COLO829 (cell line): ENCODE measurements at regions not wholly inside any gene's neighbourhood (a gene's known extent, or its start where the extent isn't known, plus 50 kb on each side); places are given as distances from the start of the nearest gene placed in this dataset.

Experiments used
- DNase-seq: peaks from one replicate; pipeline ENCODE4 v3.0.0; 2012; ENCODE audit warnings: low spot score

DNA sequence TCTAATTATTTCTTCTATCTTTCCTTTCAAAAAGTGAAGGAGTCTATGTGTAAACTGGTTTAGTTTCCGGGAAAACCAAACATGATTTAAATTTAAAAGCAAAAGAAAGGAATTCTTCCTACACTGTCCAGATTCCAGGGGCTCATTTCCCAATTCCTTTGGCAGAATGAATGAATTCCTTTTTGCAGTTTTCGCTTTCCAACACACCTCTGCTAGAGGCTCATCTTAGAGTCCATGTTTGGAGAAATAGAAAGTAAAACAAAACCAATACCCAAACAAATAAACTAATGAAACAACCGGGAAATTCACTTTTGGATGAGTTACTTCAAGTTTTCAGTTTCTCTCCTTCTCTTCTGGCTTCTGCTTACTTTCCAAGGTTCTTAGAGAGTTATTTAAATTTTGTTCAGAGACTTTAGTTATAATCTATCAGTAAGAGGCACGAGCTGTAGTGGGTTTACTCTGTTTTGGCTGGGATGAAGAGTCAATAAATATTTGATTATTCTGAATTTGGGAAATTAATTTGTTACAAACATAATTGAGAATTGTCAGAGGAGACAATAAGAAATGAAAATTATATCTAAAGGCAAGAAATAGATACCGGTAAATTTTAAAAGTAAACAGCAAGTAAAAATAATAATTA is 365.0 kb upstream of the CDH9 start:
- peak; percentile 10 for DNase-seq

DNA sequence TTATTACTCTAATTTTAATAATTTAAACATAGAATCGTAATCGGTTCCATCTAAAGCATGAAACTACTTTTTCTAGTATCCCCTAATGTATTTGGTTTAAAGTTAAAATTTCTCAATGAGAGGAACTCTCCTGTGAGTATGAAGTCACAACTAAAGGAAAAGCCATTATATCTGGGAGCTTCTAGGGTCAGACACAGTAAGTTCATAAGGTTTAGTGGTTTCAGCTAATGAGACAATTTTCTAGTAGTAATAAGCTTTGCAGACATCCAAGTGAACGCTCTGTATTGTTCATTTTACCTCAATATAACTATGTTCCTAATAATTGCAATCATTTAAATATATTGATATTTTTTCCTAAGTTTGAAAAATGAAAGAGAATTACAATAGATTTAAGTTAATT is 364.4 kb upstream of the CDH9 start:
- DNase-seq, result no peak

DNA sequence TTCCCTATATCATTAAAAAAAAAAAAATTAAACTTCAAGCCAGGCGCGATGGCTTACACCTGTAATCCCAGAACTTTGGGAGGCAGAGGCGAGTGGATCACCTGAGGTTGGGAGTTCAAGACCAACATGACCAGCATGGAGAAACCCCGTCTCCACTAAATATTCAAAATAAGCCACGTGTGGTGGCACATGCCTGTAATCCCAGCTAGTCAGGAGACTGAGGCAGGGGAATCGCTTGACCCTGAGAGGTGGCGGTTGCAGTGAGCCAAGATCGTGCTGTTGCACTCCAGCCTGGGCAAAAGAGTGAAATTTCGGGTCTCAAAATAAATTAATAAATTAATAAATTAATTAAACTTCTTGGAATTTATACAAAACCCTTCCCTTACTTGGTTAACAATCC is 358.6 kb upstream of the CDH9 start:
- no peak for DNase-seq

DNA sequence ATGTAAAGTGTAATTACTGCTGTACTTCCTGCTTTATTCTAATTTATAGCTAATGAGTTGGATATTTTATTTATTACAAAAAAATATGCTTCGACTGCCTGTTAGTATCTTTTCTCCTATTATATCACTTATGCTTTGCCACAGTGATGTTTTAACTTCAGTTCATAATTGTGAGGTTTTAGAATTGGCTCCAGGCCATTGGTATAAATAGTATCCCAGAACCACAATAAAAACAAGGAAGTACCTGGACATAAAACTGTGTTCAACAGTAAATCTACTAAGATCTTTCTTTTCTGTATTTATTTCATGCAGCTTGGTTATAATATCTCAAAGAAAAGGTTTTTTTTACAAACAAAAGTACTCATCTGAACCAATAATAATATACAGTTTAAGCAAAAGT is 354.3 kb upstream of the CDH9 start:
- DNase-seq, result no peak

DNA sequence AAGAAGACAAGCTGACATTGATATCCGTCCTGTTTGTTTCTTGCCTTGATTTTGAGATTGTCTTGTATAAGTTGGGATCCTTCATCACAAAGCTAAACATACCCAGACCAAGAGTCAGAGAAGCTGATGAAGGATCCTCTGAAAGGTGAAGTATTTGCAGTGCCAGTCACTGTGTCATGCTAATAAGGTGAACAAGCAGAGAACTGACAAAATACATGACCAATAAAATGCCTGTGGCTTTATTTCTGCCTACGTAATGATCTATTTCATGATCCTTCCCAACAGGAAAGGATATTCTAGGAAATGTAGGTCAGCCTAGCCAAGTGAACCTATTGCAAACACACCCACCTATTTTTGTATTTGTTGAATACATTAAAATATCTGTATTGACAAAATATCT is 351.3 kb upstream of the CDH9 start:
- no peak for DNase-seq

DNA sequence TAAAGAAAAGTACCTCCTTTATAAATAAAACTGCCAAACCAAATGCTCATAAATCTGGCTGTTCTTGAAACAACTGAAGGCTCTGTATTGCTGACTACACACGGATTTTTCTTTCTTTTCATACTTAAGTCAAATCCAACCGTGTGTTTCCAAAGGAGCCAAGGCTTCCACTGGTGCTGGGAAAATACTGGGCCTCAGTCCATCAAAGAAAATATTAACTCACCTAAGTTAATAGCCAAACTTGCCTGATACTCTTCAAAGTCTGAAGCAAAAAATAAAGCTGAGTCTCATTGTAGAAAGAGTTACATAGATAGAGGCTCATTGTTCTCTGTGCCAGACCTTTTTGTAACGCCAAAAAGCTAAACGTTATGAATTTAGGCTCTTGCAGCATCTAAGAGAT is 350.4 kb upstream of the CDH9 start:
- DNase-seq, result no peak

DNA sequence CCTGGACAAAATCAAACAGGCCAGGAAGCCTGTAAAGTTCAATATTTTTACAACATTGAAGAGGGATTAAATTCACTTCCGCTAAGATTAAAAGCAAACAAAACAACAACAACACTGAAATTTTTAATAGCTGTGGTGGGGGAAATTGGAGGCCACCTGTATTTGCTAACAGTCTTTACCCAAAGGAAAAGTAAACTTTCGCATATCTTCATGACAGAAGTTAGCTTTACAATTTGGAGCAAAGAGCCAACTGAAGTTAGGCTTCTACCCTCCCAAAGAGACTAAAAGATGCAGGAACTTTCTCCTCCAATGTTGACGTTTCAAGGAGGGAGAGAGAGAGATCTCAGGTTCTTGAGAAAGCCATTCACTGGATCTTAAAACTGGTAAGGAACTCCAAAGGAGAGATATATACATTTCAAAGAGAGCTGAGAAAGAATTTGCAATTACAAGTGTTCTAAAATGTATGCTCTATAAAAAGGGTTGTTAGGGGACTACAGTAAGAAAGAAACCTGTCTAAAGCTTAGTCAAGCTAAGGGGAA is 349.2 kb upstream of the CDH9 start:
- no peak for DNase-seq

DNA sequence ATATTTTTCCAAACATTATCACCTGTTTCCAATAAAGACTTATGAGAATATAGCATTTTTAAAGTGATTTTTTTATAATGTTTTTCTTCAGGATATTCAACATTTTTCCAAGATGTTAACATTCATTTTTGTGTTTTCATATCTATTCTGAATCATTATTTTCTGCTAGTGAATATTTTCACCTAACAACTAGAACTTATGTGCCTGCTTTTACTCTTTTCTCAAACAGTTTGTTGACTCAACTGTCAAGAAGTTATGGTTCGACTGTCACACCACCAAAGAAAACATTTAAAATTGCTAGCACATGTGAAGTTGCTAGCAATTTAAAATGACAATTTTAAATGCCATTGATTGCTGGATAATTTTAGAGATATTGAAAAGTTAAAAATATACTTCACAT is 343.3 kb upstream of the CDH9 start:
- no peak for DNase-seq

DNA sequence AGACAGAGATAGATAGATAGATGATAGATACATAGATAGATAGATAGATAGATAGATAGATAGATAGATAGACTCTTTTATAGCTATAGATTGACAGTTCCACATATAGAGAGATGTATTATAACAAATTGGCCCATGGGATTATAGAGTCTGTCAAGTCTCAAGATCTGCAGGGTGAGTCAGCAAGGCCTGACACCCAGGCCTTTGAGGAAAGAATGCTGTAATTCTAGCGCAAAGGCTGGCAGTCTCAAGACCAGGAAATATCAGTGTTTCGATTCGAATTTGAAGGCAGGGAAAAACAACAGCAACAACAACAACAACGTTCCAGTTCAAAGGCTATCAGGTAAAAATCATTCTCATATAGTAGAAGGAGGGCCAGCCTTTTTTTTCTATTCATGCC is 339.2 kb upstream of the CDH9 start:
- DNase-seq, result peak; percentile 12

DNA sequence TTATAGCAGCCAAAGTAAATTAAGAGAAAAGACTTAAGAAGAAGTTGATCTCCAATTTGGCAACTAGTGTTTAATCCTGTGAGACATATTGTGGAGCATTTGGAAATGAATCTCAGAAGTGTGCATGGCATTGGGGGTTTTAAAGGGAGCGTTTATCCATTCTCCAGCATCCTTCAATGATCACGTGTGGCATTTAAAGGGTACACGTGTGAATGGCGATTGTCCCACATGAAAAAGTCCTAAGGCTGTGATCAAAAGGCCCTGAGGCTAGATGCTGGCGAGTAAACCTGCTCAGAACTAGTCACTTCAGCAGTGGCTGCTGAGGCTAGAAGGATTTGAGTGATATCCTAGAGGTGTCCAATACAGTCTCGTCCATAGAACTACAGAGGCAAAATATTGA is 315.6 kb upstream of the CDH9 start:
- no peak for DNase-seq

DNA sequence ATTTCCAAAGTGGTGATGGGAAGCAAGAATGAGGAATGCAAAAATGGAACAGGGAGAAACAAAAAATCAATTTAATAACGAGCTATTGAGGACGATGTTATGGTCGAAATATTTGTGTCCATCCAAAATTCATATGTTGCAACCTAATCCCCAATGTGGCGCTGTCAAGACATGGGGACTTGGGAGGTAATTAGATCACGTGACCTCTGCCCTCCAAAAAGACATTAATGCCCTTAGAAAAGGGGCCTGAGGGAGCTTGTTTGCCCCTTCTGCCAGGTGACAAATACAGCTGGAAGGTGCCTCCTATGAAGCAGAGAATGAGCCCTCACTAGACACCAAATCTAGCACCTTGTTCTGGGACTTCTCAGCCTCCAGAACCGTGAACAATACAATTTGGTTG is 315.2 kb upstream of the CDH9 start:
- DNase-seq, result no peak

DNA sequence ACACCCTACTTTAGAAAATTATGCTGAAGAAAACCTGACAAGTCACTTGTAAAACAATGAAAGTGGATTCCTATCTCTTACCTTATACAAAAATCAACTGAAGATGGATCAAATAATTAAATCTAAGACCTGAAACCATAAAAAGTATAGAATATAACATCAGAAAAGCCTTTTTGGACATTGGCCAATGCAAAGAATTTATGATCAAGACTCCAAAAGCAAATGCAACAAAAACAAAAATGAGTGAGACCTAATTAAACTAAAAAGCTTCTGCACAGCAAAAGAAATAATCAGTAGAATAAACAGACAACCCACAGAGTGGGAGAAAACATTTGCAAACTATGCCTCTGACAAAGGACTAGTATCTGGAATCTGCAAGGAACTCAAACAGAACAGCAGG is 303.0 kb upstream of the CDH9 start:
- no peak for DNase-seq

DNA sequence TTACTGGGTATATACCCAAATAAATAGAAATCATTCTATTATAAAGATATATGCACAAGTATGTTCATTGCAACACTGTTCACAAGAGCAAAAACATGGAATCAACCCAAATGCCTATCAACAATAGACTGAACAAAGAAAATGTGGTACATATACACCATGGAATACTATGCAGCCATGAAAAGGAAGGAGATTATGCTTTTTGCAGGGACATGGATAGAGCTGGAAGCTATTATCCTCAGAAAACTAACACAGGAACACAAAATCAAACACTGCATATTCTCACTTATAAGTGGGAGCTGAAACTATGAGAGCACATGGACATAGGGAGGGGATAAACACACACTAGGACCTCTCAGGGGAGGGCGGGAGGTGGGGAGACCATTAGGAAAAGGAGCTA is 298.4 kb upstream of the CDH9 start:
- no peak for DNase-seq

DNA sequence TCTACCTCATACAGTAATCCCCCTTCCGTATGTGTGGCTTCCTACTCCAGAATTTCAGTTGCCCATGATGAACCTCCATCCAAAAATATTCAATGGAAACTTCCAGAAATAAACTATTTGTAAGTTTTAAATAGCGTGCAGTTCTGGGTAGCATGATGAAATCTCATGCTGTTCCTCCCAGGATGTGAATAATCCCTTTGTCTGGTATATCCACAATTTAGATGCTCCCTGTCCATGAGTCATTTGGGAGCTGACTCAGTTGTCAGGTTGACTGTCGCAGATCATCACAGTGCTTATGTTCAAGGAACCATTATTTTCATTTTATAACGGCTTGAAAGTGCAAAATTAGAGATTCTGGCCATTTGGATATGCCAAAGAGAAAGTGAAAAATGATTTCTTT is 290.1 kb upstream of the CDH9 start:
- DNase-seq, result peak; percentile 81

DNA sequence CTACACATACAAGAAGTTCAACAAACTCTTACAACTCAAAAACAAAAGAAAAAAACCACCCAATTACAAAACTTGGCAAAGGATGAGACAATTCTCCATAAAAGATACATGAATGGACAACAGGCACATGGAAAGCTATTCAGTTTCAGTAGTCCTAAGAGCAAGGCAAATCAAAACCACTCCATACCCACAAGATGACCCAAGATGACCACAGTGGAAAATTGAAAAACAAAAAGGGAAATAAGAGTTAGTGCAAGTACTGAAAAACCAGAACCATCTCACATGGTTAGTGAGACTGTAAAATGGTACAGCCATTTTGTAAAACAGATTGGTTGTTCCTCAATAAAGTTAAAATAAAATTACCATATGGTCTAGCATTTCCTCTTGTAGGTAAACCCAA is 287.1 kb upstream of the CDH9 start:
- peak; percentile 17 for DNase-seq

DNA sequence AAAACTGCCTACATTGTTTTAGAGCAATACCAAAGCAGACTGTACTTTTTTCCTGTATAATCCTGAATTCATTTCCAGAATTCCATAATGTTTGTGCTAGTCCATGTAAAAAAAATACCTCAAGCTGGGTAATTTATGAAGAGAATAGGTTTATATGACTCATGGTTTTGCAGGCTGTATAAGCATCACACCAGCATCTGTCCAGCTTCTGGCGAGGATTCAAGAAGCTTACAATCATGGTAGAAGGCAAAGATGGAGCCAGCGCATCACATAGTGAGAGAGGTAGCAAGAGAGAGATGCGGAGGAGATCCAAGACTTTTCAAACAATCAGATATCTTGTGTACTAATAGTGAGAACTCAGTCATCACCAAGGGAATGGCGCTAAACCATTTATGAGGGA is 280.3 kb upstream of the CDH9 start:
- DNase-seq, result no peak

DNA sequence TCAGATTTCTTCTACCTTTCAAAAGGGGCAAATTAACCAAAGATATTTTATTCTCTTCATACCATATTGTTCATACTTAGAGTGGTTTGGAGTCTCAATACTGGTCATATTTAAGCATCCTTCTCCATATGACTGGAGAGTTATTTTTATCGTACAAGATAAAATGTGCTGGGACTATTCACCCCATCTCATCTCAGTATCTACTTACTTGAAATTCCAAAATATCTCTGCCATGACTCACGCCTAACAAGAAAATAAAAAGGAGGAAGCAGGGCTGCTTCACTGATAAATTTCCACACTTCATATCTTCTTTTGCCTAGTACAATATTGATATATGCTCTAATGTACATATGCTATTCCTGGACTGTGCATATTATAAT is 277.9 kb upstream of the CDH9 start:
- DNase-seq, result peak; percentile 26

DNA sequence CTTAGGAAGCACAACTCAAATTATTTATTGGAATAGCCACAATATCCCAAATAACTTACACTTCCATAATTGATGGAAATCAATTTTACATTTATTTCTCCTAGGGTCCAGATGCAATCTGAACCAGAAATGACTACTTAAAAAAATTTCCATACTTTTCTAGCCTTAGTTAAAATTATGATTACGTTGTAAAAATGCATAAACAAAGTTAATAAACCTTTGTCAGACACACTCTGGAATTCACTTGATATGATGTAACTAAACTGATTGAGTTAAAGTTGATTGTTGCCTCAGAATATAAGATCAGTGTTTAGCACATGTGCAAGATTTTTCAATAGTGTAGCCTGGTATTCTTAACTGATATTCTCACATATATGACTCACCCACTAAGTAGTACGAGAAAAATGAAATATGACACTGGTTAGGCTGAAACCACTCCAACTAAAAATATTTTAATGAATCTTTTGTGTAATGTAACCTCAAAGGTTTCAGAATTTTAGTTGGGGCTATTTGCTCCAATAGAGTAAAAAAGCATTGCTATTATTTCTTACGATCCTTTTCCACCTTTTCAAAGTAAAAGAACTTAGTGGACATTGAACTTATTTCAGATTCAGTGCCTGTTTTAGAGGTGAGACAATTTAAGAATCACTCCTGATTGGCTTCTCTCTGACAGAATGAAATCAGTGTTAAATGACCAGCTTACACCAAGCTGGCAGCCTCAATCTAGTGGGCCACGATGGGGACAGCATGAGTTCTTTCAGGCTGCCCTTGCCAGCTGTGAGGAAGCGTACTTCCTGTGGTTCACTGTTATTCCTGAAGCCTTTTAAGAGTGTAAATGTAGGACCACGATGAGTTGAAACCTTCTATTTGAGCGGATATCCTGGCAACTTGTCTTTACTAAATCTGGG is 277.2 kb upstream of the CDH9 start:
- DNase-seq, result no peak

DNA sequence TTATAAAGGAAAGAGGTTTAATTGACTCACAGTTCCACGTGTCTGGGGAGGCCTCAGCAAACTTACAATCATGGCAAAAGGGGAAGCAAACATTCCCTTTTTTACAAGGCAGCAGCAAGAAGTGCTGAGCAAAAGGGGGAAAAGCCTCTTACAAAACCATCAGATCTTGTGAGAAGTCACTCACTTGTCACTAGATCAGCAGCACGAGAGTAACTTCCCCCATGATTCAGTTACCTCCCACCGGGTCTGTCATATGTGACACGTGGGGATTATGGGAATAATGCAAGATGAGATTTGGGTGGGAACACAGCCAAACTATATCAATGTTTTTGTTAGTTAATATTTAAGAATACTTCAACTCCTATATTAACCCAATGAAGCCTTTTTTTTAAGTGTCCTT is 275.2 kb upstream of the CDH9 start:
- no peak for DNase-seq

DNA sequence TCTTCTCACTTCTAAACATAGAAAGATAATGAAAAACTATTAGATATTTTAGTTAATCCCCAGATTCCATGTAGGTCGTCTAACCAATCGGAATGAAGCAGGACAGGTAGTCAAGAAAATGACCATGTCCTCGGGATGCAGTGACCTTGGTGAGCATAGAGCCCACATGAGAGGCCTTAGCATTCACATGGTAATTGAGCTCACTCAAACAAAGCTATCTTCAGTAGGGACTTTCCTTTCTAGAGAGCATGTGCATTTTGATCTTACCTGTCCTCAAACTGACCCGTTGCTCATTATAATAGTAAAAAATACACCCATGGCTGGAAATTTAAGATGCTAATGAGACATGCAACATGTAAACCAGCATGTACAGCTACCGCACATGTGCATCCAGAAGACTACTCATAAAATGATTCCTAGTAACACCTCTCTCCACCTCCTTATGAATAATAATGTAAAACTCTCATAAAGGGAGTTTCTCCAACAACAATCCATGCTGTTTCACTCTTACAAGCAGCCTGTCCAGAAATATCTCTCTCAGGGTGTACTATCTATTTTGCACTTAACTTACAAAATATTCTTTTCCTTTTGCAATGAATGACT is 274.0 kb upstream of the CDH9 start:
- no peak for DNase-seq

DNA sequence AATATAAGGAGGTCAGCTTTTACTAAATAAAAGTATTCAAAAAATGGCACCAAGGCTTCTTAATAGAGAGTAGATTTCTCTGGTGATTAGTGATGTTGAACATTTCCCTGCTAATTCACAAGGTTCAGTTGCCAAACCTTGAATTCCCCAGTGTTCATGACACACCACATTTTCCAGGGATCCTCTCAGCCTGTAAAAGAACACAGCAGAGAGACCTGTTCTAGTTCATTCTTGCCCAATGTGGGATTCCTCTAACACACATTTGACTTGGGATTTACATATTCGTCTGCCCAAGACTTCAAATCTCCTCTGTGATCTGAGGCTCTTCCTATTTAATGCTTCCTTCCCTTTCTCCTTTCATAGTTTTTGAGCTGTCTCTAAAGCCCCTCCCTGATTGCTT is 273.2 kb upstream of the CDH9 start:
- DNase-seq, result no peak

DNA sequence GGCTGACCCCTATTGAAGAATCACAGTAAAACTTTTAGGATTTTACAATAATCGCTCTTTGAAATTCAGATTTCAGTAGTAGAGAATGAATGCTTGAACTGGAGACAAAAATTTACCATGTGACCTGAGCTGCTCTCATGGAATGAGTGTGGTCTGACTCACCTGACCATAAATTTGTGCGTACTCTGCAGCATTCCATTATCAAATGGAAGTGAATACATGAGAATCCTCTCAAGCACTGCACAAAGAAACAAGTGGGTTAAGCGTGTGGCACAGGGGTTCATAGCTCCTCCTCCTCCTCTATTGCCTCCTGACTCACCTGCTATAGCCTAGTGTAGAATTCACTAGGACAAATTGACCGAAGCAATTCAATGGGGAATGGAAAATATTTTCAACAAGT is 269.8 kb upstream of the CDH9 start:
- DNase-seq, result no peak

DNA sequence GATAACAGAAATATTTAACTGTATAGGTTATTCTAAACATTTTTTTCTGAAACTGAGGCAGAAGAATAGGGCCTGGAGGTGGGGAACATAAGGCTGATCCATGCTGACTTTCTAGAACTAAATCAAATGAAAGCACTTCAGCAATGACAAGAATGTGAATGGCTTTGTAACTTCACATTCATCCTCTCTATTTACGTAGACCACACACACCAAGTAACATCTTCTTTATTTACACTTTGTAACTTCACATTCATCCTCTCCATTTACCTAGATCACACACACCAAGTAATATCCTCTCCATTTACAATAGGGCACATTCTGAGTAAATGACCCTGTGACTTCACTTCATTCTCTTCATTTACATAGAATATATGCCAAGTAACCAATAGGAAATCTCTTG is 251.8 kb upstream of the CDH9 start:
- DNase-seq, result no peak
